ENCODE measurements at regions not wholly inside any gene's neighbourhood (a gene's known extent, or its start where the extent isn't known, plus 50 kb on each side); places are given as distances from the start of the nearest gene placed in this dataset.

GRCh38 chr13:64428196-64428595 lies 2801.9 kb downstream of the PCDH9 start:
- DNase-seq (ENCODE audit: low read depth) = no peak
- TF ChIP-seq CTCF (IDR thresholded peaks at IDR 0.05; ENCODE audit: insufficient read depth, low read depth, low read length, missing control alignments) = no peak
- no peak overlapping the region for H3K4me3 ChIP-seq (ENCODE audit: low read depth, low read length)

GRCh38 chr13:64423467-64423866 lies 2806.7 kb downstream of the PCDH9 start:
- H3K4me3 ChIP-seq (ENCODE audit: low read depth, low read length) = no peak overlapping the region
- no peak for DNase-seq (ENCODE audit: low read depth)
- no peak for TF ChIP-seq CTCF (IDR thresholded peaks at IDR 0.05; ENCODE audit: insufficient read depth, low read depth, low read length, missing control alignments)

GRCh38 chr13:64420181-64420580 lies 2810.0 kb downstream of the PCDH9 start:
- no peak for TF ChIP-seq CTCF (IDR thresholded peaks at IDR 0.05; ENCODE audit: insufficient read depth, low read depth, low read length, missing control alignments)
- no peak overlapping the region for H3K4me3 ChIP-seq (ENCODE audit: low read depth, low read length)
- DNase-seq (ENCODE audit: low read depth) = no peak

- no peak for DNase-seq (ENCODE audit: low read depth)
- no peak overlapping the region for H3K4me3 ChIP-seq (ENCODE audit: low read depth, low read length)
- no peak for TF ChIP-seq CTCF (IDR thresholded peaks at IDR 0.05; ENCODE audit: insufficient read depth, low read depth, low read length, missing control alignments)
These were observed 2812.6 kb downstream of the PCDH9 start for GRCh38 chr13:64417581-64417980.

- no peak for TF ChIP-seq CTCF (IDR thresholded peaks at IDR 0.05; ENCODE audit: insufficient read depth, low read depth, low read length, missing control alignments)
- no peak for DNase-seq (ENCODE audit: low read depth)
- H3K4me3 ChIP-seq (ENCODE audit: low read depth, low read length) = no peak overlapping the region
These were observed 2815.8 kb downstream of the PCDH9 start for GRCh38 chr13:64414381-64414780.

GRCh38 chr13:64413529-64413928 lies 2816.6 kb downstream of the PCDH9 start:
- no peak for TF ChIP-seq CTCF (IDR thresholded peaks at IDR 0.05; ENCODE audit: insufficient read depth, low read depth, low read length, missing control alignments)
- H3K4me3 ChIP-seq (ENCODE audit: low read depth, low read length) = no peak overlapping the region
- DNase-seq (ENCODE audit: low read depth) = no peak

- no peak for TF ChIP-seq CTCF (IDR thresholded peaks at IDR 0.05; ENCODE audit: insufficient read depth, low read depth, low read length, missing control alignments)
- DNase-seq (ENCODE audit: low read depth) = no peak
- no peak overlapping the region for H3K4me3 ChIP-seq (ENCODE audit: low read depth, low read length)
These were observed 2819.7 kb downstream of the PCDH9 start for GRCh38 chr13:64410276-64411053.
